NCI-H774 (cell line): ENCODE measurements at regions not wholly inside any gene's neighbourhood (a gene's known extent, or its start where the extent isn't known, plus 50 kb on each side); places are given as distances from the start of the nearest gene placed in this dataset.
"Not testable (repeated sequence)": the region's sequence is repeated elsewhere in the genome, so short reads cannot be mapped to it uniquely, and the experiment has no call there.

ENCODE experiments used
- DNase-seq: peaks from one replicate; lab custom pipeline; 2025; lab: John Stamatoyannopoulos, UW

- DNase-seq = no peak
These were observed 1643.5 kb downstream of the TP53TG3F start for GRCh38 chr16:35102780-35103403.

- DNase-seq = not testable (repeated sequence)
These were observed 1652.4 kb downstream of the TP53TG3F start for GRCh38 chr16:35111772-35112171.

GRCh38 chr16:35131429-35131828 lies 1672.0 kb downstream of the TP53TG3F start:
- DNase-seq = no peak

GRCh38 chr16:35134471-35134870 lies 1675.1 kb downstream of the TP53TG3F start:
- DNase-seq = no peak

DNA sequence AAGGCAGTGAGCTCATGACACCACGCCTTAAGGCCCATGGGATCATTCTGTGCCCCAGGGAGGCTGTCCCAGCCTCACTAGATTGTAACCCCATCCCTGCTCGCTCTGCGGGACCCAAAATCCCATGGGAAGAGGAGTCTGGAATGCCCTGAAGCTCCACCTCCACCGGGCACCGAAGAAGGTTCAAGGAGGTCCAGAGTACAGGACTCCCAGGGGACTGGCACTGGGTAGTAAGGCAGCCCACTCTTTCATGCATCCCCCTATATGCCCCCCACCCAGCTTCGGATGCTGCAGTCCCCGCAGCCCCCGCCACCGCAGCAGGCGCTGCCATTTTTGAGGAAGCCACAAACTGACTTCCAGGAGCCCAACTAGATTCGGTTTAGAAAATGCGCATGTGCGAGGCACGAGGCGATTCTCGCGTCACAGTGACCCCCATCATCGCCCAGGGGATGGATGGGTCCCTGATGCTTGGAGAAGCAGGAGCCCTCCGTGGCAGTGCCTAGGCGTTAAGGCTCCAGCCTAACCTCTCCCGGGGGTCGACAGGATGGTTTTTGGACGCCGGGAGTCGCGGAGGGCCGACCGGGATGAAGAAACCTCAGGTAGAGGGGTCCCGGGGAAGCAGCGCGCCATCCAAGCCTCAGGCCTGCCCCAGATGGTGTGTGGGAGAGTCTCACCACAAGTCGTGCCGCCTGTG lies 1681.0 kb downstream of the TP53TG3F start:
- DNase-seq = no peak

- no peak for DNase-seq
These were observed 1681.9 kb downstream of the TP53TG3F start for GRCh38 chr16:35141303-35141702.

- DNase-seq = no peak
These were observed 1682.9 kb downstream of the TP53TG3F start for GRCh38 chr16:35142147-35142808.

GRCh38 chr16:35142809-35143192 lies 1683.4 kb downstream of the TP53TG3F start:
- DNase-seq = no peak

DNA sequence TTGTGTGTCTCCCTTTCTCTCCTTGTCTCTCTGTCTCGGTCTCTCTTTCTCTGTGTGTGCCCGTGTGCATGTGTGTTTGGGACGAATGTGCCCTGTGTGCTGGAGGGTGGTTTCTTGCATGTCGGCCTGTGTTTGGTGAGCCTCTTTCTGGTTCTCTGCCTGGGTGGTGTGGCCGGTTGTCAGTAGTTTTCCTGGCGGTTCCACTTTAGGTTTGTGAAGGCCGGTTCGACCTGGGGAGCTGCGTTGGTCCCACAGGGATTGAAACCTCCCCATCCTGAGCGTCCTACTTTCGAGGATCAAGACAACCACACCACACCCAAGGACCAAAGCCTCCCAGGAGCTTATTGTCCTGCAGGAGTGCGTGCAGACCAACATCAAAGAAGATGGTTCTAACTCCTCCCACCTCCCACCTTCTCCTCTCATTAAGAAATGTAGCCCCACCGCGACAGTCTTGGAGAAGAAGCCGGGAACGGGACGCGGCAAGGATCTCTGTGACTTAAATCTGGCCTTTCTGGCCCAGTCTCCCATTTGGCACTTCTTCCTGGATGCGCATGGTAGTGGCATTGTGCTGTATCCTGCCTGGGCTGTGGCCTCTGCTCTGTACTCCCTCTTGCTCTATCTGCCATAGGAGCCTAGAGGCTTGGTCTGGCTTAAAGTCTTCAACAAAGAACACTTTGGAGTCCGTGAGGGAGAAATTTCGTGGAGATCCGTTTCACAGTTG lies 1685.0 kb downstream of the TP53TG3F start:
- DNase-seq = no peak

- DNase-seq = no peak
These were observed 1686.8 kb downstream of the TP53TG3F start for GRCh38 chr16:35146031-35146710.

- no peak for DNase-seq
These were observed 1687.5 kb downstream of the TP53TG3F start for GRCh38 chr16:35146723-35147458.

GRCh38 chr16:35147556-35148504 lies 1688.4 kb downstream of the TP53TG3F start:
- DNase-seq = no peak

GRCh38 chr16:35148748-35149147 lies 1689.3 kb downstream of the TP53TG3F start:
- no peak for DNase-seq

GRCh38 chr16:35149550-35149949 lies 1690.1 kb downstream of the TP53TG3F start:
- no peak for DNase-seq

DNA sequence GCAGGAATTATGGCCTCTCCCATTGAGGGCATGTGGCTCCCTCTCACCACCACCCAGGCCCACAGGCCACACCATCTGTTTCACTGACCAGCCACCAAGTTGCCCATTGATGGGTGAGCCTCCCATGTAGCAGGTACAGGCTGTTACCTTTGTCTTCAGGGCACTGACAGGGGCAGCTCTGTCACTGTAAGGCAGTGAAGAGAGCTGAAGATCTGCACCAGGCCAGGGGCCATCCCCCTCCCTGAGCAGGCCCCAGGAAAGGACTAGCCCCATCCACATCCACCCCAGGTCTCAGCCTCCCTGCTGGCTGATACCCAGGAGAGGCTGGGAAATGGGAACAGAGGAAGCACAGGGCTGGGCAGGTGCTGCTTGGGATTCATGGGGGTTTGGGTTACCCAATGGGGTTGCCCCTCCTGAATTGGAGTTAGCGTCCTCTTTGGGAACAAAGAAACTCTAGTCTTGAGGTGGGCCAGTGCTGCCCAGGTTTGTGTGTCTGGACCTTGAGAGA lies 1691.4 kb downstream of the TP53TG3F start:
- DNase-seq = no peak

GRCh38 chr16:35152067-35152627 lies 1692.7 kb downstream of the TP53TG3F start:
- DNase-seq = no peak

- DNase-seq = no peak
These were observed 1695.2 kb downstream of the TP53TG3F start for GRCh38 chr16:35154627-35155026.

- not testable (repeated sequence) for DNase-seq
These were observed 1698.1 kb downstream of the TP53TG3F start for GRCh38 chr16:35157549-35157948.

GRCh38 chr16:35169324-35169723 lies 1709.9 kb downstream of the TP53TG3F start:
- DNase-seq = not testable (repeated sequence)

- DNase-seq = not testable (repeated sequence)
These were observed 1710.6 kb downstream of the TP53TG3F start for GRCh38 chr16:35170061-35170460.
